HG03039 (cell line): ENCODE measurements at regions not wholly inside any gene's neighbourhood (a gene's known extent, or its start where the extent isn't known, plus 50 kb on each side); places are given as distances from the start of the nearest gene placed in this dataset.
"Not testable (repeated sequence)": the region's sequence is repeated elsewhere in the genome, so short reads cannot be mapped to it uniquely, and the experiment has no call there.

Source experiments
- ATAC-seq: cut with Tn5 transposase; IDR thresholded peaks from one replicate; pipeline ENCODE4 v1.9.1; 2021; ENCODE audit warnings: mild to moderate bottlenecking, moderate library complexity; ENCODE audit not compliant: unreplicated experiment

DNA sequence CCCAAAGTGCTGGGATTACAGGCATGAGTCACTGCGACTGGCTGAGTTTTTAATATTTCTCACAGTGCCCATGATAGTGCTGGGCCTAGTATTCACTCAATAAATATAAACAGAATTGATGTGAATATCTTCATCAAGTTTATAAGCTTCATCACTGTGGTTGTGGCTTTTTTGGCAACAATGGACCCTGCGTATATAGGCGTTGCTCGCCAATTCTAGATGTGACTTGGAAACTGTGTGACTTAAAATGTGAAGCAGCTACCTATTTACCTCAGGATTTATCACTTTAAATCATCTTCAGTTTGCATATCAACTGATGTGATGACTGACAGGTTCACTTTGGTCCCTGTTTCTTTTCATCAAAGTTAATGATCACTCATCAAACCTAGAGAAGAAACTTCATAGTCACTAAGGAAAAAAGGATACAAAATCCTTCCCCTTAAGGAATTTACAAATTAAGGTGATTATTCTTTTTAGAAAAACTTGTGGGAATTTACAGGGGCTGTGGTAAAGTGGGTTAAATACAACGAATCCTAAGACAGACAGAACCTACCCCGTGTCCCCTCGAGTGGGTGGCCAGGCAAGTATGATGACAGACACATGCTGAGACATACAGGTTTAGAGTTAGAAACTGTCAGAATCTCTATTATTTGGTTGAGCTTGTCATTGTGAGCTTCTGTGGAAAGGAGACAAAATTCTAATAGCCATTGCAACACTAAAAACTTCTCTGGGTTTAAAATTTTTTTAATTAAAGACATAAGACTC, 101.3 kb downstream of the AKAP11 start:
- no peak for ATAC-seq

DNA sequence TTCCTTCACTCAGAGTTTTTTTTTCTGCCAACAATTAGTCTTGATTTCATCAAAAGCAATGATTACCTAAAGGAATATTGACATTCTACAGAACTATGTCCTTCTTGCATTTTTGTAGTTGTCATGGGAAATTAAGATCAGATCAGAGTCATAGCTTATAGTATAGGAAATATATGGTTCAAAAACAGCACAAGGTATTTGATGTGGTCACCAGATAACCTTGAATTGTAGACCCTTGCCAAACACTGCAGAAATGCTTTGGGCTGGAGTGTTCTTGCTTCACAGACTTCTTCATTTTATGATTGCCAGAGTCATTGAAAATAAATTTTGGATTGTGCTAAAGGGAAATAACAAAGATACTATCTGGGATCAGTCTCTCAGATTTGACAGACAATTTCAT, 103.7 kb downstream of the AKAP11 start:
- ATAC-seq = no peak

DNA sequence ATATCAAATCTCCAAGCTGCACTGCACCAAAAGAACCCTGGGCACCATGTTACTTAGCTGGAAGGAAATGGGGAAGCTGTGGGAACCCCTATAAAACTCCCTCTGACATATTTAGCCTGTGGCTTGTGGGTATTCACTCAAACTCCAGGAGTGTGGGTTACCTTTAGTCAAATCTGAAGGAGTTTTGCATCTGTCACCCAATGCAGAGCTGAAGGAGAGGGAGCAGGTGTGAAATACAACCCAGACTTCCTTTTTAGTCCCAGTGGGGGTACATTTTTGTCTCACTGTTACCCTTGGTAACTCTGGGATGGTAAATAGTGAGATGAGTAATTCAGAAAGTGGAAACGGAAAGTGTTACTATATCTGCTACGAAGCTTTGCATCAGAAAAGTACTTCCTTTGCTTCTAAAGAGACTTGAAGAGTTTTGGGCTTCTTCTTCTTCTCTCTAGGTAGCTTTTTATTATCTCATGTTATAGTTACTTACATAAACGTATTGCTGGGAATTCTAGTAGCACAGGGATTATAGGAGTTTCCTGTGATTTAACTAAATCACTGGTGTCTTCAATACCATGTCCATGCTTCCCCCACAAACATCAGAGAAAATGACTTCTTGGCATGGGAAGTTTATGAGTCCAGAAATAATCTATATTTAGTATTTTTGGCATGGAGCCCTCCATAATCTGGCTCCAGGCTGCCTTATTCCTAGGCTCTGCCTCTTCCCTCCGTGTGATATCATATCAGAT, 105.9 kb downstream of the AKAP11 start:
- ATAC-seq = peak; percentile 79

DNA sequence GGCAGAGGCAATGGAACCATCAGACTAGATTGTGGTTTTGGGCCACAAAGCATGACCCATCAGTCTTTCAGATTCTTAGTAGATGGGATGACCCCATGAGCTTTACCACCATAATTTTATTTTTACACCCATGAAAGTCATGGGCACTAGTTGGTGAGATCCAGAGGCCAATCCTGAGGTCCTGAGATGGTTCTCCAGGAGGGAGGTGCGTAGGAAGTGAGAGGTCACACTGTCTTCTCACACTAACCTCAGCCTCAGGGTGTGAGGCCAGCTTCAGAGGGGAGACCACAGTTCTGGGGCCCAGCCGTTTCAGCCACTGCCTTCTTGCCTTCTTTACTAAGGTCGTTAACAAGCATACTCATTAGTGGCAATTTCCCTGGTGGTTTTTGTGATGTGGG, 106.4 kb downstream of the AKAP11 start:
- ATAC-seq = no peak

DNA sequence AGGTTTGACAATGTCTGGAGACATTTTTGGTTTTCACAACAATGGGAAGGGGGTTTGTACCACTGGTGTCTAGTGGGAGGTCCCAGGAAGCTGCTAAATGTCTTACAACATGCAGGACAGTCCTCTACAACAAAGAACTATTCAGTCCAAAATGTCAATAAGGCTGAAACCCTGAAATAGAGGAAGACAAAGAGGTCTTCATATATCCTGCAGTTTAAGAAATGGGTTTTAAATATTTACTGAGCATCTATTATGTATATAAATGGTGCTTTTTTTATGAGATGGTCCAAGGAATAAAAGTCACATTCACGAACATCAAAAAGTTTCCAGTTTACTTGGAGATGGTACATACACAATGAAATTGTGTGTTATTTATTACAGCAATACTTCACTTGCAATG, 107.3 kb downstream of the AKAP11 start:
- no peak for ATAC-seq

DNA sequence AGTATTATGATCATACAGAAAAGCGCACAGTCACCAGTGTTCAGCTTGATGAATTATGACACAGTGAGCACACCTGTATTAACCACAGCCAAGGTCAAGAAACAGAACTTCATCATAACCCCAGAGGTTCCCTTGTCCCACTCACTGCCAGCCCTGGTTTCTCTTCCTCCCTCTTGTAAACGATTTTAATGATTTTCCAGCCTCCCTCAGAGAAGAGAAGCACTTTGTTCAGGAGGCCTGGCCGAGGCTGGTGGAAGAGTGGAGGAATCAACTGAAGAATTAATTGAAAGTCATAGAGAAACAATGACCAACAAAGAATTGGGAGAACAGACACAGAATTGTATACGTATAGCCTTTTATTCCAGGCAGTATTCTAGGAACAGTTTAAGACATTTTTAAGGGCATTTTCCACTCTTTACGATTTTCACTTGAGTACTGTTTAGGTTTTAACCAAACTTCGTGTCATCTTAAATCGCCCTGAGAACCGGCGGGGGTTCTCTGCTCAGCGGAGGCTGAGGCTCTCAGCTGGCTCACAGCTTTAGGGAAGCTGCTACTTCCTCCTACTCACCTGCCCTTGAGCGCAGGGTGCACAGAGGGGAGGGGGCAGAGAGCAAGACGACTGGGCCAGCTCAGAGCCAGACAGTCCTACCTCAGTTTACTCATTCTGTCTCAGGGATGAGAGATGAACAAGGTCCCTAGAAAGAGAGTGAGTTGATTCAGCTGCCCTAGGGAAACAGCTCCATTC, 108.6 kb downstream of the AKAP11 start:
- peak; percentile 34 for ATAC-seq

DNA sequence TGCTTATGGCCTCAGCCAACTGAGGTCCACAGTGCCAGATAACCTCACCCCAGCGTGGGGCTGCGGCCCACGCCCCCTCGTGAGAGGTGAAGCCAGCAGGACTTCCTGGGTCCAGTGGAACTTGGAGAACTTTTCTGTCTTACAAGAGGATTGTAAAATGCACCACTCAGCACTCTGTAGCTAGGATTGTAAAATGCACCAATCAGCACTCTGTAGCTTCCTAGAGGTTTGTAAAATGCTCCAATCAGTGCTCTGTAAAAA, 109.1 kb downstream of the AKAP11 start:
- no peak for ATAC-seq

DNA sequence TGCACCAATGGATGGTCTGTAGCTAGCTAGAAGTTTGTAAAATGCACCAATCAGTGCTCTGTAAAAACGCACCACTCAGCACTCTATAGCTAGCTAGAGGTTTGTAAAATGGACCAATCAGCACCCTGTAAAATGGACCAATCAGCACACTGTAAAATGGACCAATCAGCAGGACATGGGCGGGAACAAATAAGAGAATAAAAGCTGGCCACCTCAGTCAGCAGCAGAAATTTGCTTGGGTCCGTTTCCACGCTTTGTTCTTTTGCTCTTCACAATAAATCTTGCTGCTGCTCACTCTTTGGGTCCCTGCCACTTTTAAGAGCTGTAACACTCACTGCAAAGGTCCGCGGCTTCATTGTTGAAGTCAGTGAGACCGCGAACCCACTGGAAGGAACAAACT, 109.5 kb downstream of the AKAP11 start:
- ATAC-seq = not testable (repeated sequence)

DNA sequence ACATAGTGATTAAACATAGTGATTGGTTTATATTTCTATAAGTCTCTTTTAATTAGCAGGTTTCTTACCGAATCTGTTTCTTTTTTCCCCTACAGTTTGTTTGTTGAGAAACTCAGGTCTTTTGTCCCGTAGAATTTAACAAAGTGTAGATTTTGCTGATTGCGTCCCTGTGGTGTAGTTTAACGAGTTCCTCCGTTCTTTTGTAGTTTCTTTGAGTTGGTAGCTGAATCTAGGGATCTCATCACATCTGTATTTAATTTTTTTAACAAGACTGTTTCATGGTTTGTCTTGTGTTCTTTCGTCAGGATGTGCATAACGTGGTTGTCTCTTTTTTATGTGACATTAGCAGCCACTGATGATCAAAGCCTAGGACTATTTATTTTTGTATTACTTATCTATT, 111.1 kb downstream of the AKAP11 start:
- no peak for ATAC-seq

DNA sequence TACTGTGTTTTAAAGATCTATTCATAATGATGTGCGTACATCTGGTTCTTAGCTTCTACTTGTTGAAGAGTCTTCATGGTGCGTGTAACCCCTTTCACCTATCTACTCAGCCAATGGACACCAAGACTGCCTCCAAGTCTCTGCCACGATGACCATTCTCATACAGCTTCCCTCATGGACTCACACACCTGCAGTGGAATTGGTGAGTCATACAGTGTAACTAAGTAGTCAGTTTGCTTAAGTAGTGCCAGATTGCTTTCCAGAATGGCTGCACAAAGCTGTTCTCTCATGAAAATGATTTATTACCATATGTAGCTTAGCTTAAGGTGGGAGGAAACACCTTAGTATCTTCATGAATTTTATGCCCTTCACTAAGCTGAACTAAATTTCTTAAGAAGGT, 112.3 kb downstream of the AKAP11 start:
- ATAC-seq = no peak

DNA sequence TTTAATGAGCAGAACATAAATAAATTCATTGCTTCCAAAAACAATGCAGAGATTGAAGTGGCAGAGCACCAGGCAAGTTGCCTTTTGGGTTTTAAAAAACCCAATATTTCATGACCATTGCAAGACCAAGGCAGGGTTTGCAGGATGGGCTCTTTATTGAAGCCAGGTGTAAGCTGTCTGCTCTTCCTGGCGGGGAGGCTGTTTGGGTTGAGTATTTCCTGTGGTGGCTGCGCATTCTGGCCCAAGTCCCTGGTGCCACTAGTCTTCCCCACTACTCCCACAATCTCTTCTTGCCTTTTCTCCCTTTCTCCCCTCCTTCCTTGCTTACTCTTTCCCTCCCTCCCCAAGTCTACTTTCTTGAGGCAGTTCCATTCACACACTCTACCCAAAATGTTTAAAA, 116.4 kb downstream of the AKAP11 start:
- no peak for ATAC-seq

DNA sequence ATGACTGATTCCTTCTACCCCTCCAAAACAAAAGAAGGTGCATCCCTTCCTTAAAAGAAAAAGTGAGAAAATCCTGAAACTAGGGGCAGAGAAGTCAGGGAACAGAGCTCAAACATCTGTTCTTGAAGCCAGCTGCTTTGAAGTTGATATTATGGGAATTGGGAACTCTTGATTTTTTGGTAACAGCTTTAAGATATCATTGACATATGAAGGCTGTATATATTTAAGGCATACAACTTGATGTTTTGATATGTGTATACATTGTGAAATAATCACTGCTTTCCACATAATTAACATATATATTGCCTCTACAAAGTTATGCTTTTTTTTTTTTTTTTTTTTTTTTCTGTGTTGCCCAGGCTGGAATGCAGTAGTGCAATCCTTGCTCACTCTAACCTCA, 117.1 kb downstream of the AKAP11 start:
- ATAC-seq = no peak

DNA sequence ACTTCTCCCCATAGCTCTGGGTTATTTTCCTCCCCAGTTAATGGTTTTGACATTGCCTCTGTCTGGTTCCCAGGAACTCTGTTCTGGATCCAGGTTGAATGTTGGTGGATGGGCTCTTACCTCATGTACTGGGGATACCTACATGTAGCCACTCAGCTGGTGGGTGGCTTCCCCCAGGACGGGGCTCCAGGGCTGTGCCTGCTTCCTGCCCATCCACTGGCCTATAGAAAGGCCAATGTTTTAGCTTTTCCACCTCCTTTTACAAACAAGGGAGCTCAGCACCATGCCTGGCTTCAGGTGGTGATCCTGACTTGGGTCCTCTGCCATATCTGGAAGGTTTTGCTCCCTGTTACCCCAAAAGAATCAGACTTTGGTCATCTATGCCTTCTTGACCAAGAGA, 120.2 kb downstream of the AKAP11 start:
- ATAC-seq = no peak

DNA sequence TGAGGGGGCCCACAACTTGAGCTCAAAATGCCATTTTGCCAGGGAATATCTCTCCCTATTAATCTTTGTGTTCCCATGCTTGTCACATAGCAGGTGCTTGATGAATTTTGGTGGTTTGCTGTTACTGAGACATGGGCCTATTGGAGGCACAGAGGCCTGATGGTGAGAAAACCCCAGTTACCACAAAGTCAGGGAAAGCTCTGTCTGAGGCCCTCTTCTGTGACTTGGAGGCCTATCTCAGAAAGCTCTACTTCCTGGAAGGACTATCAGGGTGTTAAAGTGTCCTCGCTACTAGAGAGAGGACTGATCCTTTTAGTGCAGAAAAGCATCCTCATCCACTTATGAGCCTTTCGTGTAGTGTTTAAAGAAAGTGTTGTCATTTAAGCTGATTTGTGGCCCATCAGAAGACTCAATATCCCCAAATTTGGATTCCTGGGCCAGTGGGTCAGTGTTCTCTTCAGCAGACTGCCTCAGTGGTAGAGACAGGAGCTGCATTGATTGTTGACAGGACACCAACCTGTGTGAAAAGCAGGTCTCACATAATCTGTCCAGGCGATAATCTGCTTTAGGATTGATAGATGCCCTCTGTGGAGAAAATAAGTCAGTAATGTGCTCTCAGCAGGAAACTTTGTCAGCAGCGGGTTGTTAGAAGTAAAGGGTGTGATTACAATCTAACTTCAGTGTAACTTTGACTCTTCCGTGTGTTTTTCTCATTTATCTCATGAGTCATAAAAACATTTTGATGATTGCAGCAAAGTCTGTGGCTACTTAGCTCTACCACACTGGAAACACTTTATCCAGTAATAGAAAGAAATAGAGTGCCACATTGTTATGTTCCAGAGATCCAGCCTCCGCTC, 121.0 kb downstream of the AKAP11 start:
- ATAC-seq = no peak

DNA sequence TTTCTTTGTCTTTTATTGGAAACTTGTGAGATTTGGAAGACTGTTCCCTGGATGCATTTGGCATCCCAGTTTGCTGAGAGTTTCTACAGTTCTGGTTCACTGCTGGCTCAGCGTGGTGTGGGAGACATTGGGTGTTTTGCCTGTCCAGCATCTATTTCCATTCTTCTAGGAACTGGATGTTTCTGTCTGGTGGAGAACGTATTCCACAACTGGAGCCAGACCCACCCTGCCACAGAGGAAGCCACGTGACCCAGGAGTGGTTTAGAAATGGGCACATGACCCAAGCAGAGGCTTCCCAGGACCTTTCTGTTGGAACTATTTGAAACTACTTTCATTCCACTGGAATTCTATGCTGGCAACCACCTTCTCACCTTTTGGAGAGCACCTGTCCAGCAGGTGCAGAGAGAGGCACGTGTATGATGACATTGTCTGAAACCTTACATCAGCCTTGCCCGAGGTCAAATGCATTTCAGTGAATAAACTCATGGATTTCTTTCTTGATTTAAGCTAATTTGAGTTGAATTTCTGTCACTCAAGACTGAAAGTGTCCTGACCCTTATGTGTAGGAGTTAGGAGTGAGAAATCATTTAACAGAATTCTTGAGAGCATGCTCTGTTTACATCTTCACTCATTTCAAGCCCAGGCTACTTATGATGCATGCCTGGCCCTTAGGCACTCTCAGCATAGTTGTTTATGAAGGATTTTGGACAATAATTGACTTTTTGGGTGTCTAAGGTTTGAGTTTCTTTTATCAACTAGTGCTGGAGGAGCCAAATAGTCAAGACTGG, 121.8 kb downstream of the AKAP11 start:
- ATAC-seq = no peak

DNA sequence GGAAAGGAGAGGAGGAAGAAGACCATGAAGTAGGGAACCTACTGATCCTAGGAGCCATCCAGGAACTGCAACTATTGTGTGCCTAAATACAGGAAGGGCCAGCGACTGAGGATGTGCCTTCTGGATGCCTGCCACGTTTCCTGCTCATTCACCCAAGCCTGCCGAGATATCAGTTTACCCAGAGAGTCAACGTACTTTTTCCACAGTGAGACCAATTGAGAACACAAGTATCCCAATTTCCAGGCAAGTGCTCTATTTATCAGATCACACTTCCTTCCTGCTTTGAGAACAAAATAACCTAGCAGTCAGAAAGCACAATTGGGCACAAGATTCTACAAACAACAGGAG, 122.4 kb downstream of the AKAP11 start:
- no peak for ATAC-seq

DNA sequence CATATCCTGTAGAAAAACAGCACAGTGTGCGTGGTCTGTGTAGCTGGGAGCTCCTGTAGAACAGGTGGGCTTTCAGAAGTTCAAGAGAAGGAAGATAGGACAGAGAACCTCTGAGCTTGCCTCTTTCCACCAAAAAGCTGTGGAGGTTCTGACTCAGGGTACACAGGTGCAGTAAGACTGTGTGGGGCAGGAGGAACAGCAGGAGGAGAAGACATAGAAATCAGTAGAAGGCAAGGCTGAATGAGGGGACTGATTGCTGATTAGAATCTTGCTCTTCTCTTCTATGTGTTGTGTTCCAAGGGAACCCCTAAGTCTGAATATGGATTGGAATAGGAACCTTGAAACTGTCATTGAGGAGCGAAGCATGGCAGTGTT, 122.7 kb downstream of the AKAP11 start:
- no peak for ATAC-seq

DNA sequence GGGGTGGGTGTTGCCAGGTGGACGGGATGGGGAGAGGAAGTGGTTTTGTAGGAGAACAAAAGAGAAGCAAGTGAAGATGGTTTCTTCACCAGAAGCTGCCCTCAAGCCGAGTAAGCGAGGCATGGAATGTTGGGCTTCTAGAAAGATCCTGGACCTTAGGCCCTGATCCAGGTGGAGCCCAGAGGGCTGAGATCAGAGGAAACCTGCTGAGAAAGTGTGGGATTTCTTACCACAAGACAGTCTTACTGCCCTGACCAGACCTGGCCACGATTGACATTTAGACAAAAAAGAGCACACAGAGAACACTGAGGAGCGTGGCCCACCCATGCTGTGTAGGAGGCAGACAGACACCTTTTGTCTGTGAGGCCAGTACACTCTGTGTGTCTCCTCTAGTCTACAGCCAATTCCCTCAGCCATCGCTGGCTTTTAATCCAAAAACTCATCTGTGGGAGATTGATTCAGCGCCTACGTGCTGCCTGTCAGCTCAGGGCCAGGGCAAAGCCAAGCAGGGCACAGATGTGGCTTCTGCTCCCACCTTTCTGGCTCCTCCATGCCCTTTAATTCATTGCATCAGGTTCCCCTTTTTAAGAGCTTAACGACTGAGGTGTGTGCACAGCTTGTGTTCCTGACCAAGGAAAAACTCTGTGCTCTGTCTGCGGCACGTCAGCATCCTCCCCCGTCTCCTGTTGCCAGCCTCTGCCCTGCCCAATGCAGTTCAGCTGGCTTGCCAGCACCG, 123.3 kb downstream of the AKAP11 start:
- no peak for ATAC-seq

DNA sequence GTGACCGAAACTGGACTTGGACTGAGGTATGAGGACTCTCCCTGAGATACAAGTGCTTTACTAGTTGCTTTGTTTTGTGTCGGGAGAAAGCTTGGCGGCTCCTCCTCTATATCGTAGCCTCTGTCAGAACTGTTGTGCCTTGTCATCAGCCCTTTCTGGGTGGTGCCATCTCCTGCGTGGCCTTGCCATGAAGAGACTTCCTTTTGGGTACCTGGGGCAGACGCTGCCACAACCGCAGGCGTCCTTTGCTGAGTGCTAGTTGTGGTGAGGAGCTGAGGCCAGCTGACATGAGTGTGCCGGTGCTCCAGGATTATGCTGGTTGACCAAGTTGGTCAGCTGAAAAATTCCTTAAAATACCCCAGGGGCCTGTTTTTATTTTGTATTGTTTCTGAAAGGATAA, 124.5 kb downstream of the AKAP11 start:
- ATAC-seq = no peak
